ENCODE measurements at regions not wholly inside any gene's neighbourhood (a gene's known extent, or its start where the extent isn't known, plus 50 kb on each side); places are given as distances from the start of the nearest gene placed in this dataset.

- no peak overlapping the region for H3K27ac Mint-ChIP-seq
- peaks cover 43% of the 10 kb centered on the region for H3K9me3 Mint-ChIP-seq
- no peak for TF ChIP-seq CTCF (IDR thresholded peaks at IDR 0.05; ENCODE audit: unreplicated experiment)
- no peak for DNase-seq (ENCODE audit: low spot score in 2 of 2, unreplicated experiment in 2 of 2)
- no peaks in the 10 kb centered on the region for H3K4me1 Mint-ChIP-seq
- H3K36me3 Mint-ChIP-seq, result no peaks in the 10 kb centered on the region
- H3K27me3 Mint-ChIP-seq (ENCODE audit: low read depth), result no peaks in the 10 kb centered on the region
- H3K4me3 Mint-ChIP-seq, result no peak overlapping the region
Measured at GRCh38 chr12:125776212-125776611, 711.0 kb downstream of the AACS start.

DNA sequence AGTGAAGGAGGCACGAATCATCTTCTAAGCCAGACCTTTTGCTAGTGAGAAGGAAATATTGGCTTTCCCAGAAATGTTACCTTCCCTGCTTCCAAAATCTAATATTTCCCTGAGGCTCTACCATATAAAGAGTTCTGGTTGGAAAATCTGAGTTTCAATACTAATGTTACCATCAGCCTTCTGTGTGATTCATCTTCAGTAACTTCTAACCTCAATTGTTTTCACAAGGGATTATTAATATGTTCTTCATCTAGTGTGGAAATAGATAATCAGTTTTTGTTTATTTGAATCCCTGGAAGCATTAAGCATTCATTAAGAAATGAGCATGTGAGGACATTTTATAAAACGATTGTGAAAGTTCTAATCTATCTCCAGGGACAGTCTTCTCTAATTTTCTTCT lies 720.9 kb downstream of the AACS start:
- H3K9me3 Mint-ChIP-seq, result peaks cover 47% of the 10 kb centered on the region
- H3K27ac Mint-ChIP-seq, result no peak overlapping the region
- H3K4me1 Mint-ChIP-seq, result no peaks in the 10 kb centered on the region
- DNase-seq (ENCODE audit: low spot score in 2 of 2, unreplicated experiment in 2 of 2), result no peak
- TF ChIP-seq CTCF (IDR thresholded peaks at IDR 0.05; ENCODE audit: unreplicated experiment), result no peak
- H3K27me3 Mint-ChIP-seq (ENCODE audit: low read depth), result no peaks in the 10 kb centered on the region
- peaks cover 2% of the 10 kb centered on the region for H3K36me3 Mint-ChIP-seq
- H3K4me3 Mint-ChIP-seq, result no peak overlapping the region

DNA sequence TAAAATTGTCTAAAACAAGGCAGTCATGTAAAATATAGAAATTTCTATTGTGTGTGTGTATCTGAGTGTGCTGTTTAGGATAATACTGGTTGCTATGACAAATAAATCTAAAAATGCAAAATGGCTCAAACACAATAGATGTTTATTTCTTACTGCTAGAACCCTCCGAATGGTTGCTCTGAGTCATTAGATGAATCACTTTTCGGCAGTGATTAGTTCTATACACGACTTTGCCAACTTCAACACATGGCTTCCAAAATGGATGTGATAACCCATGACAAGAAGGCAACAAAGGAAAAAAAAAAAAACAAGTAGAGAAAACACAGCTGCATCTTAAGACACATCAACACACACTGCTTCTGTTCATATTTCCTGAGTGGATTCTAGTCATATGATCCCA lies 729.2 kb downstream of the AACS start:
- Mint-ChIP-seq H3K4me1 (no peaks in the 10 kb centered on the region), H3K27me3 (ENCODE audit: low read depth) (no peaks in the 10 kb centered on the region), H3K9me3 (peaks cover 59% of the 10 kb centered on the region), H3K4me3 (no peak overlapping the region), H3K27ac (no peak overlapping the region), H3K36me3 (no peaks in the 10 kb centered on the region)
- no peak for DNase-seq (ENCODE audit: low spot score in 2 of 2, unreplicated experiment in 2 of 2)
- TF ChIP-seq CTCF (IDR thresholded peaks at IDR 0.05; ENCODE audit: unreplicated experiment), result no peak

GRCh38 chr12:125797421-125798175 lies 732.4 kb downstream of the AACS start:
- Mint-ChIP-seq H3K4me1 (no peaks in the 10 kb centered on the region), H3K4me3 (no peak overlapping the region), H3K27ac (no peak overlapping the region), H3K9me3 (peaks cover 62% of the 10 kb centered on the region), H3K27me3 (ENCODE audit: low read depth) (no peaks in the 10 kb centered on the region), H3K36me3 (peaks cover 2% of the 10 kb centered on the region)
- no peak for DNase-seq (ENCODE audit: low spot score in 2 of 2, unreplicated experiment in 2 of 2)
- no peak for TF ChIP-seq CTCF (IDR thresholded peaks at IDR 0.05; ENCODE audit: unreplicated experiment)

DNA sequence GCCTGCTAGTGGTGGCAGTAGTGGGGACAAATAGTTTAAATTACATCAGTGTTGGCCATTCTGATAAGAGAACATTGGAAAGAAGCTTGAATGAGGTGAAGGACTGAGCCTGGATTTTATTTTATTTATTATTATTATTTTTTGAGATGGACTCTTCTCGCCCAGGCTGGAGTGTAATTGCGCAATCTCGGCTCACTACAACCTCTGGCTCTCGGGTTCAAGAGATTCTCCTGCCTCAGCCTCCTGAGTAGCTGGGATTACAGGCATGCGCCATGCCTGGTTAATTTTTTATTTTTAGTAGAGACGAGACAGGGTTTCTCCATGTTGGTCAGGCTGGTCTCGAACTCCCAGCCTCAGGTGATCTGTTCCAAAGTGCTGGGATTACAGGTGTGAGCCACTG lies 739.4 kb downstream of the AACS start:
- Mint-ChIP-seq H3K4me1 (no peaks in the 10 kb centered on the region), H3K36me3 (peaks cover 2% of the 10 kb centered on the region), H3K9me3 (peaks cover 70% of the 10 kb centered on the region), H3K4me3 (no peak overlapping the region), H3K27me3 (ENCODE audit: low read depth) (no peaks in the 10 kb centered on the region), H3K27ac (no peak overlapping the region)
- TF ChIP-seq CTCF (IDR thresholded peaks at IDR 0.05; ENCODE audit: unreplicated experiment), result no peak
- no peak for DNase-seq (ENCODE audit: low spot score in 2 of 2, unreplicated experiment in 2 of 2)

Data from mesothelial cell of epicardium (in vitro differentiated cells).